Fibroblast of skin of left quadriceps (primary cell): ENCODE measurements at regions not wholly inside any gene's neighbourhood (a gene's known extent, or its start where the extent isn't known, plus 50 kb on each side); places are given as distances from the start of the nearest gene placed in this dataset.

ENCODE experiments used
- DNase-seq, 2 experiments: peaks; one replicate each; pipeline ENCODE4 v3.0.0-alpha.2; 2013; ENCODE audit warnings: low read depth in 2 of 2

DNA sequence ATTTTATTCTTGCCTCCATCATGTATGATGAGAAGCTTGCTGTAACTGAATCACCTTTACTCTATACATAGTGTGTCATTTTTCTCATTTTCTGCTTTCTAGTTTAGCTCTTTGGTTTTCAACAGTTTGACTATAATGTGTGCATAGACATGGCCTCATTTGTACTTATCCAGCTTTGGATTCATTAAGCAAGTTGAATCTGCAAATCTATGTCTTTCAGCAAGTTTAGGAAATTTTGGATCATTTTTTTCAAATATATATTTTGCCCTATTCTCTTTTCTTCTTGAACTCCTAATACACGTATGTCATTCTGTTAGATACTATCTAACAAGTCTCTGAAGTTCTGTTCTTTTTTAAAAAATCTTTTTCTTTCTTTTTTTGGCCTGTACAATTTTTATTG lies 57.8 kb downstream of the PRLHR start:
- DNase-seq = no peak

DNA sequence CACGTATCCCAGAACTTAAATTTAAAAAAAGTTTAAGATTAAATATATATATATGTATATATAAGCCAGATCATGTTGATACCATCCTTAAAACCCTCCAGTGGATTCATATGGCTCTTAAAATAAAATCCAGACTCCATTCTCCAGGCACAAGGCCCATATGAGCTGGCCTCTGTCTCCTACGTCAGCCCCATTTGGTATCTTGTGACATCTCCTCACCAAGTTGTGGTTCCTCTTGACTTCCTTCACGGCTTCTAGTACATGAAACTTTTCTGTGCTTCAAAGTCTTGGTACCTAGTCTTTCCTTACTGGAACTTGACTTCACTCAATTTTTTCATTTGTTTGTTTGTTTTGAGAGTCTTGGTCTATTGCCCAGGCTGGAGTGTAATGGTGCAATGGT lies 61.3 kb downstream of the PRLHR start:
- no peak for DNase-seq

DNA sequence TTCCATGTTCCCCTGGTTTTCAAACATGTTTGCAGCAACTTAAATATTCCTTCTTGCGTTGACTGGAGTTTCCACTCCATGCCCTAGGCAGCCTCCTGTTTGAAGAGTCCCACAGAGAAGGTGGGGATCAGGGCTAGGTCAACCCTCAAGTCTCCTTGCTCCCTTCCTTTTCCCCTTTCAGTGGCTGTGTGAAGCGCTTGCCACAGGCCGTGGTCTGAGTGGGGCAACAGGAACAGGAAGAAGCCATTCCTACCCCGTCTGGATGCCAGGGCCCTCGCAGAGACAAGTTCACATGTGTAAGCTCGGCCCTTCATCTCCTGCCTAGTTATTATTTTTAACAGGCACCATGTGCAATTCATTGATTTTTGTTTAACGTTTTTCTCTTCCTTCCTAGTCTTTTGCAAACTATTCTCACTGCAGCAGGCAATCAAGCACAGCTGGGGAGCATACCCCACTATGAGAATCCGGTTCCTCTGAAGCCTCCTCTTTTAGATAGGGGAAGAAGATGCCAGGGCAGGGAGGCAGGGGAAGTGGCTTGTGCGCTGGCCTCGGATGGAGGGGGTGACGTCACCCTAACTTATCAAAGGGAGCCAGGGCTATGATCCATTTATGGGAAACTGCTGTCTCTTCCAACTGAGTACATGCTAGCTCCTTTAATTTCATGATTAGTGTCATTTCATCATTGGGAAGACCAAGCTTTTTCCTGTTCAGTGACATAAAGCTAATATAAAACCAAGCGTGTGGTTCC lies 64.2 kb downstream of the PRLHR start:
- peak in 1 of 2 experiments; percentile 6 for DNase-seq

DNA sequence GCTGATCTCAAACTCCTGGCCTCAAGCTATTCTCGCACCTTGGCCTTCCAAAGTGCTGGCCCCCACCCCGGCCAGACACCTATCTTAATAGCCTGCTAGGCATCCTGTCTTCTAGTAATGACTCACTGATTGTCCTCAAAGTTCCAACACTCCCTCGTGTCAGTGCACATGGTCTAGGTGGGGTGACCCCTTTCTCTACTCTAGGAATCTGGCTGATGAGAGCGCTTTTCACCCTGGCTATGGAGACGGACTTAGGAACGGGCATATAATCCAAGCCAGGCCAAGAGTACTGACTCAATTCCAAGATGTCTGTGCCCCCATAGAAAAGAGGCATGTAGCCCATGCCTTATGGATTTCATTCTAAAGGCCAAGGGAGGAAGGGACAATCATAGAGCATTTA lies 67.0 kb downstream of the PRLHR start:
- DNase-seq = no peak

DNA sequence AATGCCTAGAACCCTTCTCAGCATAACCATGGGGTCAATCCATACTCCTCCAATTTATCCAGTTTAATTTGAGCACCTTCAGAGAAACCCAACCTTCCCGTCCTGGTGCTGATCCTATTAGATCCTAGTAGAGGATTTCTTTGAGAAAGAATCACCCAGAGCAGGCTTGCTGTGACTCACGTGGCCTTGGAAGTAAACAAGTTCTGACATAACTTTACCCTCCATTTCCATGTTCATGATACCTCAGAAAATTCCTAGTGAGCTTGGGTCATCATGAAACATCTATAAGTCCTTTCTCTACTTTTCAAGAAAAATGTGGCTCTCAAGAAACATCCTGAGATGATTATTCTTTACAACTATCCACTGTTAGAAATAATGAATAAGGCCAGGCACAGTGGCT lies 71.7 kb downstream of the PRLHR start:
- no peak for DNase-seq

DNA sequence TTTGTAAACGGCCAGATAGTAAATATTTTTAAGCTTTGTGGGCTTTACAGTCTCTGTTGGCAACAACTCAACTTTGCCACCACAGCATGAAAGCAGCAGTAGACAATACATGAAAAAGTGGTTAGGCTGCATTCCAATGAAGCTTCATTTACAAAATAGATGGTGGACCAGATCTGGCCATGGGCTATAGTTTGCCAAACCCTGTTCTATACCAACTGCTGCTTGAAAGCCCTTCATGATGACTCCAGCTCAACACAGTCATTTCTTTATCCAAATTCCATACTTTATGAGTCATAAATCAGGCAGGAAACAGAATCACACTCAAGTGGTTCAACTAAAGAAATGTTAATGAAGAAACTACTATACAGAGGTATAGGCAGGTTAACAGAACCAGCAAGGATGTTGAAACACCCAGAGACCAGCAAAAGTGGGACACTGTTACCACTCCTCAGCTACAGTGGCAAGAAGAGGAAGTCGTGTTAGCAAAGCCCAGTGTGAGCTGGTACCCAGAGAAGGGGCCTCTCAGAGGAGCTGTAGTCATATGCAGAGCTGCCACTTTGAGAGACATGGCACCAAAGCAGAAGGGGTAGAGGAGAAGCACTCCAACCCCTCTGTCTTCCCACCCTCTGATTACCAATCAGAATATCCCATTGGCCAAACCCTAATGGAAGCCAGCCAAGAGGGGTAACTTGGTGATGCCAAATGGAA lies 72.5 kb downstream of the PRLHR start:
- DNase-seq = peak in 1 of 2 experiments; percentile 32

DNA sequence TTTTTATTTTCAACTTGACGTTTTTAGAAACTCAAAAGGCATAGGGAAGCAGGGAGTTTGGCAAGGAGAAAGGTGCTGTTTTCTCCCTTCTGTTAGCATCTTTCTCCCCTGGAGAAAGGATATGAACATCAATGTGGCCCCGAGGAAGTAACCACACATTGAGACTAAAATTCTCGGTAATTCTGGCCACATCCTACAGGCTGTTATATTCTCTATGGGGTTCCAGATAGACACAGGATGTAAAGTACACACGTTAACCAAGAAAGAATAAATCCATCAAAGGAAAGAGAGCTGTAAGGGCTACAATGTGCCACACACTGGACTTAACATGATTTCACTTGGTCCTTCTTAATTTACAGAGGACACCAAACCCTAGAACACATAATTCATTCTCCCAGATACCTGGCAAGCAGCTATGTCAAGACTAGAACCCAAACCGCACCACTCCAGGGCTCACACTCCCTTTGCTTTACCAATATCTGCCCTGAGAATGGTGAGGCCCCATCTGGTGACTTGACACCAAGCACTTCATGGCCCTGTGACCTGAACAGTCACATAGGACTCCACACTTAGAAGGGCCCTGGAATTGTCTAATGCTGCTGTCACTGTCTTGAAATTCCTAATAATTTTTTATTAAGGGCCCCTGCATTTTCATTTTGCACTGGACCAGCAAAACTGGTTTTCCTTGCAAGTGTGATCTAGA lies 73.9 kb downstream of the PRLHR start:
- no peak for DNase-seq

DNA sequence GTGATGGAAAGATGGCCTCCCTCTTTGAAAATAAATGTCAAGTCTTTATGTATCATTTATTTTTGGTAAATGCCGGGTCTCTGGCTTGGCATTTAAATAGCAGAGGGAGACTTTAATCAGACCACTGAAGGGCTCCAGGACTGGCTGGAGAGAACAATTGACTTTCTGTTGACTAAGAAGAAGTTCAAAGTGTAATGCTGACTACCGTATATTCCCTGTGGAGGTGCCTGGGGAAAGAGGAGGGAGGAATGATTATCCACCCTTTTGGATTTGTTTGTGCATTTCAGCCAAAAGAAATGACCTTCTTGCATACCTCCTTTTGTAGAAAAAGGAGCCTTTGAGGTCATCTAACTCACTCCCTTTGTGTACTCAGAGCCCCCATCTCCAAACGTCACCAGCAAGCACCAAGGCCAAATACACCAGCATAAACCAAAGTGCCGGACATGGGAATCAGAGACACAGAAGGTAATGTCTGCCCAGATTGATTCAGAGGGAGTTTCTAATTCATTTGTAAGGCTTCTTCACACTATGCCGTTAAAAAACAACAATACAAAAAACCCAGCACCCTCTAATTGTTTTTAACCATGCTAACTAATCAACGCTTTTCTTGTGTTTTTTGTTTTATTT lies 75.2 kb downstream of the PRLHR start:
- DNase-seq = no peak

DNA sequence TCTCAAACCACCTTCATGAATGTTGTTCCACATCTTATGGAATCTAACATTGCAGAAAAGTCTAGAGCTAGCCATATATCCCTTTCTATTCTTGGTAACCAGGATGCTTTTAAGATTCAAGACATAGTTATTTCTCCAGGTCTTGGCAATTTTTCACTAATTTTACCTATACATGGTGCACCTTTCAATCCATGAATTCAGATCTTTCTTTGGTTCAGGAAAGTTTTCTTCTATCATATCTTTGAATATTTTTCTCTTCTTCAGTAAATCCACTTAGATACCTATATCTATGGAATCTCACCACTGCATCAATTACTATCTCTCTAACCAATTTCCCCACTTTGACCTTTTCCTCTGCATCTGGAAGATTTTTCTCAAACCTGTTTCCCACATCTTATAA lies 77.4 kb downstream of the PRLHR start:
- no peak for DNase-seq

DNA sequence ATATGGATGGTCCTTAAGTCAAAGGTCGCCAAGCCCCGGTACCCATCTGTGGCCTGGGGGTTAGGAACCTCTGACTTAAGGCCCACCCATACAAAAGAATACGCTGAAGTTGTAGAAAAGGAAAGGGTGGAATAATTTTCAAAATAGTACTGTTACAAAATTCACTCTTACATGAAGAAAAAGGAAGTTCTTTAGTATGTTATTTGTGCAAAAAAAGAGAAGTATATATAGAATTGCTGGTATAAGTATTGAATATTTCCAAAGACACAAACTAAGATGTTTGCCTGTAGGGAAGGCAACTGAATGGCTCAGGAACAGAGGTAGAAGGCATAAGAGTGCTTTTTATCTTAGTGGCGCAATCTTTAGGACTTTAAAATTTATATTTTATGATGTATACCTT lies 78.7 kb downstream of the PRLHR start:
- no peak for DNase-seq

DNA sequence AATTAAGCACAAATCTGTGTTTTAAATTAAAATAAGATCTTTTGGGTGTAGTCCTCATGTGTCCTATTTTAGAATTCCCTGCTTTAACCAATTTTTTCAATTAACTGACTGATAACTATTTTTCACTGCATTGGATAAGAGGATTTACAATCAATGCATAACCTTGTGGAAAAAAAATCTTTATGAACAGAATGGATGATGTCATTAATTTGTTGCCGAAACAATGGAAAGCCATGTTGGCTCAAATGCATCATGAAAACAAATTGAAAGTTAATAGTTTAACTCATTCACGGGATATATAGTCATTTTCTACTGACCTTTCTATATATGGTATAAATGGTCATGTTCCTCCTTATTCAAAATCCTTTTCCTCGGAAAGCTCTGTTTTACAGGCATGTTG lies 82.3 kb downstream of the PRLHR start:
- no peak for DNase-seq

DNA sequence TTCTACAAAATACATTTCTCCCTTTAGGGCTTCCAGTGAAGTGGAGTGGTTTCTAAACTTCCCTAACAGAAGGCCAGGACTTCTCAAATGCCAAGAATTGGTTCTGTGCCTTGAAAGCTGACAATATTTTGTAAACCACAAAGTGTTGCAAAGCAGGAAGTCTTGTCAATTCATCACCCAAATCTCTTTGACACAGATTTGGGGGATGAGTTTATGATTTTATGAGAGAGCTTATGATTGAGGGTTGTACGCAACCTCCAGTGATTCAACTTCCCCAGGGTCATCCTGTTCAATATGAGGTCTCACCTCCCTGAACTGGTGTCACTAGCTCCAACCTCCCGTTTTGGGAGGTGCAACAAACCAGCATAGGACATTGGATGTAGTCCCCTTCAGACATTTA lies 83.7 kb downstream of the PRLHR start:
- no peak for DNase-seq

DNA sequence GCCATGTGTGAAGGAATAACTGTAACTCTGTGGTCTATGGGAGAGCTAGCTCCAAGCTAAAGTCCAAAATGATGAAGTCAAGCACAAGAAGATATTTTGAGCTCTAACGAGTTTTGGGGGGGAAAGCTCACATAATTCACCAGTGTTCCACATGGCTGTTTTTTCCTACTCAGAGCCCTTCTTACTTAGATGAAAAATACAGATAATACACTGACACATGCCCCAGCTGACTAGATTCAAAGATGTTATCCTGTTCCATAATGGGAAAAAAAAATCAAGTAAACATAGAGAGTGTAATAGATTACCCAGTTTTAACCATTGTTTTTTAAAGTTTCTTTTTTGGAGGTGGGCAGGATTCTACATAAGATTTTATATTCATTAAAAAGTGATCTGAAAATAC lies 86.6 kb downstream of the PRLHR start:
- DNase-seq = no peak

DNA sequence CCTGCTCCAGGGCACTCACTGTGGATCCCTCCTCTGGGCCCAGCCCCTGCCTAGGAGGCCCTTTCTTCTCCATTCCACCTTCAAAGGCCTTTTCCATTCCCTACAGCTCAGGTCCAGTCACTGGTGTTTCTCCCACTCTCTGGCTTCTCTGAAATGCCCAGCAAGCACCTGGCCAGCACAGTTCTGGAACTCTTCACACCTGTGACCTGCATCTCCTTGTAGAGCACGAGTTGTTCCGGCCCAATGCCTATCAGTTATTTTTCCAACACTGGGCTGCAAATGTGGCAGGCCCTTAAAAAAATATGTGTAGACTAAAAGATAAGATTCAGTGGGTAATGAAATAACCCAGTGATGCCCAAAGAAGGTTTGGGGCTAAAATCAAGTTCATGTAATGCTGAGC lies 87.1 kb downstream of the PRLHR start:
- DNase-seq = no peak

DNA sequence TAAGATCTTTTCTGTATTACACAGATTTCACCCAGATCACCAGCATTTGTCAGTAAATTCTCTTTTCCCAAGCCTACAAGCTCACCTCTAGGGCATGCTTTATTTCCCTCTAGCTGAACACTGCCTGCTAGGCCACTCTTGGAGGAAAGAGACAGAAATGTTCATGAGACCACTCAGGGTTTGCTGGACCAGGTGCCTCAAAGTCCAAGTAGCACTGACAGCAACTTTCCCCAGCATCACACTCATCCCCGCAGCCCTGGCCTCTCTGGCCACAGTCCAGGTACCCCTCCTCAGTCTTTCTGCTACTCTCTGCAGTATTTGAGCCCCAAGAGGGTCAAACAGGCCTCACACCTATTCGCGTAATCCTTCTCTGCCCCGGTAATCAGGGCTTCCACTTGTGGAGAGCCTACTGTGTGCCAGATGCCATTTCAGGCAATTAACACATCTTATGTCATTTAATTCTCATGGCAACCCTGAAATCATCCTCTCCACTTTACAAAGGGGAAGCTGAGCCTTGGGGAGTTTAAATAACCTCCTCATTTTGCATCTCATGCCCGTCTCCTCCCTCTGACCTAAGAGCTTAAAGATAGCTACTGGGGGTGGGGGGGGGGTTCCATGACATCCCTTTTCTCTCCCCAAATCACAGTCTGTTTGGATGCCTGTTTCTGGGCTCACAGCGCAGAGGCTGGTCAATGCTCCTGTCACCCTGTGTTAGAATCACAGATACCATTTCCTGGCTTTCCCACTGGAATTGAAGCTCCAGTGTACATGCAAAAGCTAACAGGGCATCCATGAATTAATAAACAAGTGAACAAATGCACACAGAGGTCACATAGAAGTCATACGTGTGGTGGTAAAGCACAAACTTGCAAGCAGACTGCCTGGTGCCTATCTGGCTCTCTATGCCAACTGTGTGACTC lies 88.5 kb downstream of the PRLHR start:
- DNase-seq = no peak

DNA sequence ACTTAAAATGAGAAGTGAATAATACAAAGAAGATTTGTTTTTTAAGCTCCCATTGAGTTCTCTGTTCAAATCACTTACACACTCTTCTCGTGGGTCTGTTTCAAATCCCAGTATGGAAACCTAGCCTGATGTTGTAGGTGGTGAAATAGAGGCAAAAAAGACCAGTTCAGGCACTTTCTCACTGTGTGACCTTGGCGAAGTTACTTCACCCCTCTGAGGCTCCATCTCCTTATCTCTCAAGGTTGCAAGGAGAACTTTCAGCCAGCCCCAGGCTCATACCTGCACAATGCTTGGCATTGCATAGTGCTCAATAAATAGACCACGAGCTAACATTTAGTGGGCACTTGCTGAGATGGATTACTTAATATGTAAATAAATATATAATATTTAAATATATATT lies 90.1 kb downstream of the PRLHR start:
- no peak for DNase-seq

DNA sequence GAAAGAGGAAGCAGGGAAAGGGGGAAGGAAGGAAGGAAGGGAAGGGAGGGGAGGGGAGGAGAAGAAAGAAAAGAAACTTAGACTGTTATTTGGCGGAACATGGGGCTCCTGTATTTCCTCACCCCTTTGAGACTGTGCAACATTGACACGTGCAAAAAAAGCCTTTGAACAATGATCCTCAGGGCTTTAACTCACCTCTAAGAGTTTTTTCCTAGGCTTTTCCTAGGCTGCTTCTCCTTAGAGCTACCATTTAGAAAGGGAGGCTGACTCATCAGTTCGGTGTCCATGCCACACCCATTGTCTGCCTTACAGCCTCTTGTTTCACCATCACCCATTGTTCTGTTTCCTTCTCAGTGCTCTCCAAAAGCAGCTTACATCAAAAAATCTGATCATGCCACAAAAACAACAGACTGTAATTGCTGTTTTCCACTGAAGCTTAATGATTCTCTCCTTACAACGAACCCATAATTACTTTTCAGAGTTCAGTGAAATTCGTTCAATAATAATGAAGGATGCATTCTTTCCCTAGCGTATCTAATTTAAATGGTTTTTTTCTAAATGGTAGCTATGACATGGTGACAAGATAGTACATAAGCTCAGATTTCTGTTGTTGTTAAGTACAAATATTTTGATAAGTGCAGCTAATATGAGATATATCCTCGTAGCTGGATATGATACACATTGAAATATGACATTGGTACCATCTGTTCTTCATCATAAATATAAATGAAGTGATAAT lies 90.8 kb downstream of the PRLHR start:
- DNase-seq = peak; percentile 48 to 59

DNA sequence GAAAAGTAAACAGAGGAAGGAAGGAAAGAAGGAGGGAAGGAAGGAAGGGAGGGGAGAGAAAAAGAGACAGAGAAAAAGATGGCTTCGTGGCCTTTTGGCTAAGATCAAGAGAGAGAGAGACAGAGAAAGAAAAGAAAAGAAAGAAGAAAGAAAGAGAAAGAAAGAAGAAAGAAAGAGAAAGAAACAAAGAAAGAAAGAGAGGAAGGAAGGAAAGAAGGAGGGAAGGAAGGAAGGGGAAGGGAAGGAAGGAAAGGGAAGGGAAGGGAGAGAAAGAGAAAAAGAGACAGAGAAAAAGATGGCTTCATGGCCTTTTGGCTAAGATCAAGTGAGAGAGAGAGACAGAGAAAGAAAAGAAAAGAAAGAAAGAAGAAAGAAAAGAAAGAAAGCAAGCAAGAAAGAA lies 91.4 kb downstream of the PRLHR start:
- DNase-seq = no peak

DNA sequence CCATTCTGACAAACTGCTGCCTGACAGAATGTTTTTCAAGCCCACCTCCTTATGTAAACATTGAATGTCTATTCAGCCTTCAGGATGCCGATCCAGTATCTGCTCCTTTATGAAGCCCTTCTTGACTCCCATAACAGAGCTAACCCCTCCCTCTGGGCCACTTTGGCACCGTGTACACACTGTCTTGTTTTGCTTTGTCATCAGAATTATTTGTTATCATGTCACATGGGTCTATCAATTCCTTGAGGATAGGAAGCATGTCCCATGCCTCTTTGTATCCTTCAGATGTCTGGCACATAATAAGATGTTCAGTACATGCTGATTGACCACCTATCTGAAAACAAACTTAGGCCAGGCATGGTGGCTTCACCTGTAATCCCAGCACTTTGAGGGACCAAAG lies 92.3 kb downstream of the PRLHR start:
- no peak for DNase-seq

DNA sequence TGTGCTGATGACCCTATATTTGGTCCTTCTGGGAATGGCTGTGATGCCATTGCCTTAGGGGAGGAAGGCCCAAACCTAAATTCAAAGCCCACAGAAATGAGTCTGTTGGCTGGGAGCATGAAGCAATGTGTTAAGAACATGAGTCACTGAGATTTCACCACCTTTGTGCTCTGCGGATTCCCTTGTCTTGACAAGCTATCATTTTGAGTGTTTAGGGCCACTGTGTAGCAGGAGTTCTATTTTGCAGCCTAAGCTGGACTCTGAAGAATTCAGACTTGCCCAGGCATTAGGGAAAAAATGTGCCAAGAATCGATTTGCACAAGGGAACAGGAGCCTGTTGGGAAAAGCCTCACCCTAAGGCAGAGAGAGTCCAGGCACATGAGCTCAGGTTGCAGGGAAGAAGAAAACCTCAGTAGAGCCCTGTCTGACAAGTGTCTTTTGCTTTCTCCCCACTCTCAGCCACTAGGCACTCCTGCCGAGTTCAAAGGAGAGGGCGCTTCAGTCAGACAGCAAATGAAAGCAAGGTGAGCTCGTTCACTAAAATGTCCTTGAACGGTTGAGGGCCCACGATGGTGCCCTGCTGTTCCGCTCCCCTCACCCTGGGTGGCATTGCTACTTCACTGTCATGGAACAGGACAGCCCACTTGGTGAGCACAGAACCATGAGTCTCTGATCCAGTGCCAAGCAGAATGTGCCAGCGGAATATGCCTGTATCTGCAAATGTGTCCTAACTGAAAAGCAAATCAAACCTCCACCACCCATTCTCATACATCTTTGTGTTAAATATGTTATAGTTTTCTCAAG lies 93.6 kb downstream of the PRLHR start:
- DNase-seq = peak; percentile 81 to 82
